ENCODE measurements at regions not wholly inside any gene's neighbourhood (a gene's known extent, or its start where the extent isn't known, plus 50 kb on each side); places are given as distances from the start of the nearest gene placed in this dataset.

GRCh38 chr3:72496051-72496670, 352.1 kb downstream of the SHQ1 start:
- TF ChIP-seq, protein P1, sequence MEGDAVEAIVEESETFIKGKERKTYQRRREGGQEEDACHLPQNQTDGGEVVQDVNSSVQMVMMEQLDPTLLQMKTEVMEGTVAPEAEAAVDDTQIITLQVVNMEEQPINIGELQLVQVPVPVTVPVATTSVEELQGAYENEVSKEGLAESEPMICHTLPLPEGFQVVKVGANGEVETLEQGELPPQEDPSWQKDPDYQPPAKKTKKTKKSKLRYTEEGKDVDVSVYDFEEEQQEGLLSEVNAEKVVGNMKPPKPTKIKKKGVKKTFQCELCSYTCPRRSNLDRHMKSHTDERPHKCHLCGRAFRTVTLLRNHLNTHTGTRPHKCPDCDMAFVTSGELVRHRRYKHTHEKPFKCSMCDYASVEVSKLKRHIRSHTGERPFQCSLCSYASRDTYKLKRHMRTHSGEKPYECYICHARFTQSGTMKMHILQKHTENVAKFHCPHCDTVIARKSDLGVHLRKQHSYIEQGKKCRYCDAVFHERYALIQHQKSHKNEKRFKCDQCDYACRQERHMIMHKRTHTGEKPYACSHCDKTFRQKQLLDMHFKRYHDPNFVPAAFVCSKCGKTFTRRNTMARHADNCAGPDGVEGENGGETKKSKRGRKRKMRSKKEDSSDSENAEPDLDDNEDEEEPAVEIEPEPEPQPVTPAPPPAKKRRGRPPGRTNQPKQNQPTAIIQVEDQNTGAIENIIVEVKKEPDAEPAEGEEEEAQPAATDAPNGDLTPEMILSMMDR (IDR thresholded peaks at IDR 0.05): no peak
- H3K36me3 Mint-ChIP-seq (ENCODE audit: unreplicated experiment): no peaks in the 10 kb centered on the region
- peaks cover 14% of the 10 kb centered on the region for H3K4me1 Mint-ChIP-seq (ENCODE audit: unreplicated experiment)
- H3K4me3 Mint-ChIP-seq (ENCODE audit: unreplicated experiment): no peak overlapping the region
- peaks cover 7% of the 10 kb centered on the region for H3K9me3 Mint-ChIP-seq (ENCODE audit: unreplicated experiment)
- no peak for DNase-seq (ENCODE audit: extremely low spot score, unreplicated experiment)
- no peaks in the 10 kb centered on the region for H3K27me3 Mint-ChIP-seq (ENCODE audit: unreplicated experiment)
- no peak overlapping the region for H3K27ac Mint-ChIP-seq (ENCODE audit: unreplicated experiment)

- DNase-seq (ENCODE audit: extremely low spot score, unreplicated experiment): no peak
- Mint-ChIP-seq H3K36me3 (ENCODE audit: unreplicated experiment) (no peaks in the 10 kb centered on the region), H3K27ac (ENCODE audit: unreplicated experiment) (no peak overlapping the region), H3K4me3 (ENCODE audit: unreplicated experiment) (no peak overlapping the region), H3K9me3 (ENCODE audit: unreplicated experiment) (peaks cover 7% of the 10 kb centered on the region), H3K27me3 (ENCODE audit: unreplicated experiment) (no peaks in the 10 kb centered on the region), H3K4me1 (ENCODE audit: unreplicated experiment) (peaks cover 18% of the 10 kb centered on the region)
- TF ChIP-seq, protein P1 (IDR thresholded peaks at IDR 0.05): no peak
Observed at GRCh38 chr3:72494626-72495025, 353.6 kb downstream of the SHQ1 start.

- no peaks in the 10 kb centered on the region for H3K36me3 Mint-ChIP-seq (ENCODE audit: unreplicated experiment)
- H3K4me1 Mint-ChIP-seq (ENCODE audit: unreplicated experiment): peaks cover 18% of the 10 kb centered on the region
- DNase-seq (ENCODE audit: extremely low spot score, unreplicated experiment): no peak
- H3K27ac Mint-ChIP-seq (ENCODE audit: unreplicated experiment): no peak overlapping the region
- H3K27me3 Mint-ChIP-seq (ENCODE audit: unreplicated experiment): no peaks in the 10 kb centered on the region
- TF ChIP-seq, protein P1 (IDR thresholded peaks at IDR 0.05): no peak
- H3K9me3 Mint-ChIP-seq (ENCODE audit: unreplicated experiment): peaks cover 7% of the 10 kb centered on the region
- H3K4me3 Mint-ChIP-seq (ENCODE audit: unreplicated experiment): no peak overlapping the region
Observed at GRCh38 chr3:72494130-72494529, 354.1 kb downstream of the SHQ1 start.

GRCh38 chr3:72492240-72492639, 356.0 kb downstream of the SHQ1 start:
- Mint-ChIP-seq H3K4me3 (ENCODE audit: unreplicated experiment) (no peak overlapping the region), H3K36me3 (ENCODE audit: unreplicated experiment) (no peaks in the 10 kb centered on the region), H3K27me3 (ENCODE audit: unreplicated experiment) (no peaks in the 10 kb centered on the region), H3K9me3 (ENCODE audit: unreplicated experiment) (no peaks in the 10 kb centered on the region), H3K4me1 (ENCODE audit: unreplicated experiment) (peaks cover 32% of the 10 kb centered on the region), H3K27ac (ENCODE audit: unreplicated experiment) (peak overlapping the region; percentile 15)
- no peak for DNase-seq (ENCODE audit: extremely low spot score, unreplicated experiment)
- TF ChIP-seq, protein P1 (IDR thresholded peaks at IDR 0.05): no peak

DNA sequence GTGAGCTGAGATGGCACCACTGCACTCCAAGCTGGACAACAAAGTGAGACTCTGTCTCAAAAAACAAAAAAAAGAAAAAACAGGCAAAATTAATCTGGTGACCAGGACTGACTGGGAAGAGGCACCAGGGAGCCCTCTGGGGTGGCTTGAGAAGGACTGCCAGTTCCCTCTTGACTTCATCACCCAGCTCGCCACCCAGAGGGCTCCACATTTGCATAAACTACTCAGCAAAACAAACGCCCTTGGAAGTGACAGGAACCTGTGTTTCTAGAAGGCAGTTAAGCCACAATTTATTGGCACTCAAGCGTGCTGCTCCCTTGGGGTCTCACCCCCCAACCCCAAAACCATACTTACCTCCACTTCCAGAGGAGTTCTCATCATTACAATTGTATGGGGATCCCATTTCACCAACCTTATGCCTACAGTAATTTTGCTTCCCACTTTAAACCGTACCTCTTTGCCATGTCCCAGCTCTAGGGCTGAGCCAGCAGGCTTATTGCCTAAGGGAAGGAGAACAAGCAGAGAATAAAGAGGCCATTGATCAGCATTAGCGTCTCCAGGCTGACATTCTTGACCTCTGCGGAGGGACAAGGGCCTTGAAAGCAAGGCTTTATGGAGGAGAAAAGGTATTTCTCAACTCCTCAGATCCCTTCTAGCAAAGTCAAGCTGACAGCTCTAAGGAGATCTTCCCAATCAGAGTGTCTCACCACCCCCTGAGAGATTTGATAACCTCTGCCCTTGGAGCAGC, 357.4 kb downstream of the SHQ1 start:
- Mint-ChIP-seq H3K4me3 (ENCODE audit: unreplicated experiment) (no peak overlapping the region), H3K27me3 (ENCODE audit: unreplicated experiment) (no peaks in the 10 kb centered on the region), H3K4me1 (ENCODE audit: unreplicated experiment) (peaks cover 39% of the 10 kb centered on the region), H3K9me3 (ENCODE audit: unreplicated experiment) (no peaks in the 10 kb centered on the region), H3K36me3 (ENCODE audit: unreplicated experiment) (no peaks in the 10 kb centered on the region), H3K27ac (ENCODE audit: unreplicated experiment) (no peak overlapping the region)
- TF ChIP-seq, protein P1 (IDR thresholded peaks at IDR 0.05): no peak
- no peak for DNase-seq (ENCODE audit: extremely low spot score, unreplicated experiment)

Measured in osteocyte (in vitro differentiated cells).